ENCODE measurements at regions not wholly inside any gene's neighbourhood (a gene's known extent, or its start where the extent isn't known, plus 50 kb on each side); places are given as distances from the start of the nearest gene placed in this dataset.

DNA sequence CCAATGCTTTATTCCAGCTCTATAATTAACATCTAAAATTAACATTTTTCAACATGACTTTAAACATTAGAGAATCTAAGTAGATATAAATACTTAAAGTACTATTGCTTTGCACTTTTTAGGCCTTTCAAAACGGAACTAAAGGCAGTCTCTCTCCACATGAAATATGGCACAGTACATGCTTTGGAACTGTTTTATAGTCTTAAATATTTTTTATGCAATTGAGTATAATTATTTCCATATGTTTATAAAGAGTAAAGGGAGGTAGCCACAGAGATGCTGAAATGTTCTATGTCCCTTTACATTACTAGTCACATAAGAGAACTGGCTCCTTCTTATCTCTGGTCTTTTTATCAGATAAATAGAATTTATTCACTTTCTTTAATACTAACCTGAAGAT is 674.0 kb downstream of the PLCL1 start:
- ATAC-seq (ENCODE audit: insufficient read depth, low FRiP score): no peak
- no peaks in the 10 kb centered on the region for H3K36me3 ChIP-seq (ENCODE audit: control insufficient read depth in 4 of 4, insufficient read depth in 4 of 4, low read length in 4 of 4)
- H3K27me3 ChIP-seq (ENCODE audit: control insufficient read depth in 3 of 3, insufficient read depth in 3 of 3, low read length in 2 of 3): no peaks in the 10 kb centered on the region
- H3K27ac ChIP-seq (ENCODE audit: low read depth in 1 of 2, low read length in 1 of 2): no peak overlapping the region
- WGBS, 2 donors: 83 to 84% methylated on average over 1 of the region's 1 CpG
- H3K4me1 ChIP-seq (ENCODE audit: control insufficient read depth in 5 of 5, insufficient read depth in 5 of 5, low read length in 5 of 5): peaks cover 0 to 8% (median 0%) of the 10 kb centered on the region in 5 donors
- H3K9me3 ChIP-seq (ENCODE audit: control insufficient read depth in 4 of 4, insufficient read depth in 3 of 4, low read length in 3 of 4): no peaks in the 10 kb centered on the region
- no peak for DNase-seq
- TF ChIP-seq, protein P1, sequence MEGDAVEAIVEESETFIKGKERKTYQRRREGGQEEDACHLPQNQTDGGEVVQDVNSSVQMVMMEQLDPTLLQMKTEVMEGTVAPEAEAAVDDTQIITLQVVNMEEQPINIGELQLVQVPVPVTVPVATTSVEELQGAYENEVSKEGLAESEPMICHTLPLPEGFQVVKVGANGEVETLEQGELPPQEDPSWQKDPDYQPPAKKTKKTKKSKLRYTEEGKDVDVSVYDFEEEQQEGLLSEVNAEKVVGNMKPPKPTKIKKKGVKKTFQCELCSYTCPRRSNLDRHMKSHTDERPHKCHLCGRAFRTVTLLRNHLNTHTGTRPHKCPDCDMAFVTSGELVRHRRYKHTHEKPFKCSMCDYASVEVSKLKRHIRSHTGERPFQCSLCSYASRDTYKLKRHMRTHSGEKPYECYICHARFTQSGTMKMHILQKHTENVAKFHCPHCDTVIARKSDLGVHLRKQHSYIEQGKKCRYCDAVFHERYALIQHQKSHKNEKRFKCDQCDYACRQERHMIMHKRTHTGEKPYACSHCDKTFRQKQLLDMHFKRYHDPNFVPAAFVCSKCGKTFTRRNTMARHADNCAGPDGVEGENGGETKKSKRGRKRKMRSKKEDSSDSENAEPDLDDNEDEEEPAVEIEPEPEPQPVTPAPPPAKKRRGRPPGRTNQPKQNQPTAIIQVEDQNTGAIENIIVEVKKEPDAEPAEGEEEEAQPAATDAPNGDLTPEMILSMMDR (IDR thresholded peaks at IDR 0.05; ENCODE audit: control extremely low read depth, extremely low read depth): no peak
- no peak overlapping the region for H3K9ac ChIP-seq (ENCODE audit: insufficient read depth in 1 of 2, low read length in 2 of 2)
- no peak overlapping the region for H3K4me3 ChIP-seq

DNA sequence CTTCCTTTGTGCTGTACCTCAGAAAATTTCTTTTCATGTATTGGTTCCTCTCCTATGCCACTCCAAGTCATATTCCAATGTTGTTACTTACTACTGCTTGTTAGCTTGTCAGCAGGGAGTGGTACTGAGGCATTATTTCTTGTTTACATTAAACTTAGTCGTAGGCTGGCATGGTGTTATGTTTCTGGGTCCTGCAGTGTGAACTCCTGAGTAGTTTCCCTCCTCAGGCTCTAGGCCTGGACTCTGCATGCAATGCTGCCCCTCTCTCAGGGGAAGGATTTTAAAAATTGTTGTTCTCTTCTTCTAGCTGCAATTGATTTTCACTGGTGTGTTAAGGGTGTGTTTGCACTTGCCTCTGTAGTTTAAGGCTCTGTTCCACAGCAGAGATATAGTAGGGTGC is 671.6 kb downstream of the PLCL1 start:
- no peak overlapping the region for H3K27ac ChIP-seq (ENCODE audit: low read depth in 1 of 2, low read length in 1 of 2)
- no peaks in the 10 kb centered on the region for H3K36me3 ChIP-seq (ENCODE audit: control insufficient read depth in 4 of 4, insufficient read depth in 4 of 4, low read length in 4 of 4)
- no peaks in the 10 kb centered on the region for H3K9me3 ChIP-seq (ENCODE audit: control insufficient read depth in 4 of 4, insufficient read depth in 3 of 4, low read length in 3 of 4)
- H3K4me3 ChIP-seq: no peak overlapping the region
- peaks cover 0 to 8% (median 0%) of the 10 kb centered on the region in 5 donors for H3K4me1 ChIP-seq (ENCODE audit: control insufficient read depth in 5 of 5, insufficient read depth in 5 of 5, low read length in 5 of 5)
- TF ChIP-seq, protein P1 (IDR thresholded peaks at IDR 0.05; ENCODE audit: control extremely low read depth, extremely low read depth): no peak
- H3K9ac ChIP-seq (ENCODE audit: insufficient read depth in 1 of 2, low read length in 2 of 2): no peak overlapping the region
- ATAC-seq (ENCODE audit: insufficient read depth, low FRiP score) (no peak), DNase-seq (no peak)
- WGBS, 2 donors: 23 to 46% methylated on average over 1 of the region's 1 CpG
- no peaks in the 10 kb centered on the region for H3K27me3 ChIP-seq (ENCODE audit: control insufficient read depth in 3 of 3, insufficient read depth in 3 of 3, low read length in 2 of 3)

DNA sequence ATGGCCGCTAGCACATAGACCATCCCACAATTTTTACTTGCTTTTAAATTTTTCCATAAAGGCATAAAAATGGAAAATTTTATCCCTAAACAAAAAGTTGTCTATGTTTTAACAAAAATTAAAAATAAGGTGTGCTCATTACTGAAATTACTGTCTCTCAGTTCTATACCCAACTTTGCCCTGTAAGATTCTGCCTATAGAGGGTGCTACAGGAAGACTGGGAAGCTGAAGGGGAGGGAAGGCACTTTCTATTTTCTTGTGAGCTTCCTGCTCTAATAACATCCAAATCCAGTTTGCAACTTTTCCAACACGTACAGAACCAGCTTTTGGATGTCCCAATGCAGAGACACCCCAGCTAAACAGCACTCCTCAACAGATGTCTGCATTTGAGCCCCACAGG is 666.9 kb downstream of the PLCL1 start:
- H3K27ac ChIP-seq (ENCODE audit: low read depth in 1 of 2, low read length in 1 of 2): no peak overlapping the region
- no peaks in the 10 kb centered on the region for H3K36me3 ChIP-seq (ENCODE audit: control insufficient read depth in 4 of 4, insufficient read depth in 4 of 4, low read length in 4 of 4)
- no peak for DNase-seq
- 53 to 62% methylated on average over 2 of the region's 2 CpGs for WGBS, 2 donors
- ATAC-seq (ENCODE audit: insufficient read depth, low FRiP score): no peak
- H3K9me3 ChIP-seq (ENCODE audit: control insufficient read depth in 4 of 4, insufficient read depth in 3 of 4, low read length in 3 of 4): no peaks in the 10 kb centered on the region
- H3K4me1 ChIP-seq (ENCODE audit: control insufficient read depth in 5 of 5, insufficient read depth in 5 of 5, low read length in 5 of 5): no peaks in the 10 kb centered on the region
- H3K27me3 ChIP-seq (ENCODE audit: control insufficient read depth in 3 of 3, insufficient read depth in 3 of 3, low read length in 2 of 3): no peaks in the 10 kb centered on the region
- TF ChIP-seq, protein P1 (IDR thresholded peaks at IDR 0.05; ENCODE audit: control extremely low read depth, extremely low read depth): no peak
- no peak overlapping the region for H3K9ac ChIP-seq (ENCODE audit: insufficient read depth in 1 of 2, low read length in 2 of 2)
- H3K4me3 ChIP-seq: no peak overlapping the region

DNA sequence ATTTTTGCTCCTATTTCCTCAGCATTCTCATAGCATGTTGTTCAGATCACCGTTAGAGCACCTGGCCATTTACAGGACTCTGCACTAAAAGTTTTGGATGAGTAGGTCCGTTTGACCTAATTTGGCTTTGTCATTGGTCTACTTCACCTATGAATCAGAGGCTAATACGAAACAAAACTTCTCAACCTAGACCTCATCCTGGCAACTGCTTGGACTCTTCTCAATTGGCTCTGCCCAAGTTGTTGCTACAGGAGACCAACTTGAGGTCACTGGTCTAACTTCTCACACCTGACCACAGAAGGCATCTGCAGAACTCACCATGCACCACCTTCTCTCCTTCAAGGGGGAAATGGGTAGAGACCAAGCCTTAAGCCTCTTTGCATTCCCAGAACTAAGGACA is 663.7 kb downstream of the PLCL1 start:
- WGBS, 2 donors: 80 to 83% methylated on average over 3 of the region's 3 CpGs
- ATAC-seq (ENCODE audit: insufficient read depth, low FRiP score): no peak

More for the DNA sequence above, 663.7 kb downstream of the PLCL1 start:
- no peaks in the 10 kb centered on the region for H3K36me3 ChIP-seq (ENCODE audit: control insufficient read depth in 4 of 4, insufficient read depth in 4 of 4, low read length in 4 of 4)
- H3K4me1 ChIP-seq (ENCODE audit: control insufficient read depth in 5 of 5, insufficient read depth in 5 of 5, low read length in 5 of 5): no peaks in the 10 kb centered on the region
- no peaks in the 10 kb centered on the region for H3K27me3 ChIP-seq (ENCODE audit: control insufficient read depth in 3 of 3, insufficient read depth in 3 of 3, low read length in 2 of 3)
- no peak for DNase-seq
- no peak overlapping the region for H3K4me3 ChIP-seq
- TF ChIP-seq, protein P1 (IDR thresholded peaks at IDR 0.05; ENCODE audit: control extremely low read depth, extremely low read depth): no peak
- no peak overlapping the region for H3K9ac ChIP-seq (ENCODE audit: insufficient read depth in 1 of 2, low read length in 2 of 2)
- H3K9me3 ChIP-seq (ENCODE audit: control insufficient read depth in 4 of 4, insufficient read depth in 3 of 4, low read length in 3 of 4): no peaks in the 10 kb centered on the region
- no peak overlapping the region for H3K27ac ChIP-seq (ENCODE audit: low read depth in 1 of 2, low read length in 1 of 2)
